NT2/D1 (cell line): ENCODE measurements at regions not wholly inside any gene's neighbourhood (a gene's known extent, or its start where the extent isn't known, plus 50 kb on each side); places are given as distances from the start of the nearest gene placed in this dataset.

Experiments
- SUZ12 ChIP-seq: IDR thresholded peaks from 2 replicates; pipeline ENCODE4 v1.6.1; 2011; ENCODE audit not compliant: insufficient read length, insufficient read depth; ENCODE audit errors: extremely low read depth
- YY1 ChIP-seq: IDR thresholded peaks from 2 replicates; pipeline ENCODE4 v1.6.1; 2011; ENCODE audit not compliant: insufficient read length, insufficient read depth

DNA sequence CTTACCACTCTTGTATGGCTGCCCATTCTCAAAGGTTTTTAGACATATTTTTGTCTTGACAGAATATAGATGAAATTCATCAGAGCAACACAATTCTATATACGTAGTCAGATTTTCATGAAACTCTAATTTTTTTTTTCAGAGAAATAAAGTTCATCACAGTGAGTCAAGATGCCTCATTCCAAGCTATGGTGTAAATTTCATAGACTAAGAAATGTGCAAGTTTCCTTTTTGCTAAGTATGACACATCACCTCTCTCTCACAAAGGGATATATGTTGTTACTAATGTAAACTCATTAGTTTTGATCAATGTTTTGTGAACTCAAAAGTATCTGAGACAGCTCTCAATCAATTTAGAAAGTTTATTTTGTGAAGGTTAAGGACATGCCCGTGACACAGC lies 60.4 kb upstream of the ATXN3L start:
- TF ChIP-seq SUZ12: no peak
- no peak for TF ChIP-seq YY1
